ENCODE measurements at regions not wholly inside any gene's neighbourhood (a gene's known extent, or its start where the extent isn't known, plus 50 kb on each side); places are given as distances from the start of the nearest gene placed in this dataset.

DNA sequence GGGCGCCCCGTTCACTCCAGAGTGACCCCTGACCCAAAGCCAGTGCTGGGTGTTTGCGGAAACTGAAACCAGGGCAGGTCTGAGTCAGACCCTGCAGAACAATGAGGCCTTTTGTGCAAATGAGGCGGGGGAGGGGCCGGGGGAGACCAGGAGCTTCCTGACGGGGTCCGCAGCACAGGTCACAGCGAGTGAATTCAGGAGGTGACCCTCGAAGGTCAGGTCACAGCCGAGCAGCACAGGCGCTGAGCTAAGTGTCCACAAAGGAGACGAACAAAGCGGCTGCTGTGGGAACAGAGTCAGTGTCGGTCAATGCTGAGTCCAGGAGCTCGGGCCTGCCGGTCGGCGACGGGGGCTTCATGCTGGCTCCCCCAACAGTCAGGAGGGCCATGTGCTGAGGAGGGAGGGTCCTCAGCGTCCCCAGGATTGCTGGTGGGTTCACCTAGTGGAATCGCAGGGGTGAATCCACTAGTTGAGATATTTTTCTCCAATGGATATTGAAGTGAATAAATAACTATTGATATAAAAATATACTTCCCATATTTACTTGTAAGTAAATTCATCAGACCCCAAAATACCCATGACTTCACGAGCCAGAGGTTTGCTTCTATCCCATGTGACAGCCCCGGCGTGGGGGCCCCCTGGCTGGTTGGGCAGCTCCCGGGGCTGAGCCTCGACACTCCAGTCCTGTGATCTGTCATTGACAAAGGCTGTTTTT, 188.4 kb upstream of the SULF2 start (continued):
- TF ChIP-seq, protein P1, sequence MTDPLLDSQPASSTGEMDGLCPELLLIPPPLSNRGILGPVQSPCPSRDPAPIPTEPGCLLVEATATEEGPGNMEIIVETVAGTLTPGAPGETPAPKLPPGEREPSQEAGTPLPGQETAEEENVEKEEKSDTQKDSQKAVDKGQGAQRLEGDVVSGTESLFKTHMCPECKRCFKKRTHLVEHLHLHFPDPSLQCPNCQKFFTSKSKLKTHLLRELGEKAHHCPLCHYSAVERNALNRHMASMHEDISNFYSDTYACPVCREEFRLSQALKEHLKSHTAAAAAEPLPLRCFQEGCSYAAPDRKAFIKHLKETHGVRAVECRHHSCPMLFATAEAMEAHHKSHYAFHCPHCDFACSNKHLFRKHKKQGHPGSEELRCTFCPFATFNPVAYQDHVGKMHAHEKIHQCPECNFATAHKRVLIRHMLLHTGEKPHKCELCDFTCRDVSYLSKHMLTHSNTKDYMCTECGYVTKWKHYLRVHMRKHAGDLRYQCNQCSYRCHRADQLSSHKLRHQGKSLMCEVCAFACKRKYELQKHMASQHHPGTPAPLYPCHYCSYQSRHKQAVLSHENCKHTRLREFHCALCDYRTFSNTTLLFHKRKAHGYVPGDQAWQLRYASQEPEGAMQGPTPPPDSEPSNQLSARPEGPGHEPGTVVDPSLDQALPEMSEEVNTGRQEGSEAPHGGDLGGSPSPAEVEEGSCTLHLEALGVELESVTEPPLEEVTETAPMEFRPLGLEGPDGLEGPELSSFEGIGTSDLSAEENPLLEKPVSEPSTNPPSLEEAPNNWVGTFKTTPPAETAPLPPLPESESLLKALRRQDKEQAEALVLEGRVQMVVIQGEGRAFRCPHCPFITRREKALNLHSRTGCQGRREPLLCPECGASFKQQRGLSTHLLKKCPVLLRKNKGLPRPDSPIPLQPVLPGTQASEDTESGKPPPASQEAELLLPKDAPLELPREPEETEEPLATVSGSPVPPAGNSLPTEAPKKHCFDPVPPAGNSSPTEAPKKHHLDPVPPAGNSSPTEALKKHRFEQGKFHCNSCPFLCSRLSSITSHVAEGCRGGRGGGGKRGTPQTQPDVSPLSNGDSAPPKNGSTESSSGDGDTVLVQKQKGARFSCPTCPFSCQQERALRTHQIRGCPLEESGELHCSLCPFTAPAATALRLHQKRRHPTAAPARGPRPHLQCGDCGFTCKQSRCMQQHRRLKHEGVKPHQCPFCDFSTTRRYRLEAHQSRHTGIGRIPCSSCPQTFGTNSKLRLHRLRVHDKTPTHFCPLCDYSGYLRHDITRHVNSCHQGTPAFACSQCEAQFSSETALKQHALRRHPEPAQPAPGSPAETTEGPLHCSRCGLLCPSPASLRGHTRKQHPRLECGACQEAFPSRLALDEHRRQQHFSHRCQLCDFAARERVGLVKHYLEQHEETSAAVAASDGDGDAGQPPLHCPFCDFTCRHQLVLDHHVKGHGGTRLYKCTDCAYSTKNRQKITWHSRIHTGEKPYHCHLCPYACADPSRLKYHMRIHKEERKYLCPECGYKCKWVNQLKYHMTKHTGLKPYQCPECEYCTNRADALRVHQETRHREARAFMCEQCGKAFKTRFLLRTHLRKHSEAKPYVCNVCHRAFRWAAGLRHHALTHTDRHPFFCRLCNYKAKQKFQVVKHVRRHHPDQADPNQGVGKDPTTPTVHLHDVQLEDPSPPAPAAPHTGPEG (CRISPR knock-in tag; IDR thresholded peaks at IDR 0.05), result peak; percentile 85
- TF ChIP-seq, protein P2, sequence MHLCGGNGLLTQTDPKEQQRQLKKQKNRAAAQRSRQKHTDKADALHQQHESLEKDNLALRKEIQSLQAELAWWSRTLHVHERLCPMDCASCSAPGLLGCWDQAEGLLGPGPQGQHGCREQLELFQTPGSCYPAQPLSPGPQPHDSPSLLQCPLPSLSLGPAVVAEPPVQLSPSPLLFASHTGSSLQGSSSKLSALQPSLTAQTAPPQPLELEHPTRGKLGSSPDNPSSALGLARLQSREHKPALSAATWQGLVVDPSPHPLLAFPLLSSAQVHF (CRISPR knock-in tag; IDR thresholded peaks at IDR 0.05), result no peak
- TF ChIP-seq ZNF766 (CRISPR knock-in tag; IDR thresholded peaks at IDR 0.05; ENCODE audit: borderline replicate concordance) (no peak), POLR2AphosphoS5 (IDR thresholded peaks at IDR 0.05; ENCODE audit: low read depth, low read length) (no peak), CREB1 (IDR thresholded peaks at IDR 0.05) (peak; percentile 38; the same call in 1 of the 2 replicates), CREB1 (CRISPR knock-in tag; IDR thresholded peaks at IDR 0.05) (no peak), ZNF205 (CRISPR knock-in tag; IDR thresholded peaks at IDR 0.05) (peak; percentile 78; the same call in 1 of the 2 replicates), POLR2A (IDR thresholded peaks at IDR 0.05; ENCODE audit: insufficient read depth in 1 of 2, low read depth in 2 of 2, low read length in 2 of 2) (peak; percentile 58 to 59), SIN3B (IDR thresholded peaks at IDR 0.05; ENCODE audit: low read length) (no peak), HOXA3 (CRISPR knock-in tag; IDR thresholded peaks at IDR 0.05) (peak; percentile 85), CEBPG (CRISPR knock-in tag; IDR thresholded peaks at IDR 0.05) (peak; percentile 24; the same call in 1 of the 2 replicates), JUNB (CRISPR knock-in tag; IDR thresholded peaks at IDR 0.05; ENCODE audit: borderline replicate concordance) (peak; percentile 92), KMT2B (CRISPR knock-in tag; IDR thresholded peaks at IDR 0.05) (peak; percentile 55; the same call in 1 of the 2 replicates), YEATS4 (CRISPR knock-in tag; IDR thresholded peaks at IDR 0.05; ENCODE audit: borderline replicate concordance) (peak; percentile 88)
- TF ChIP-seq, protein P3, sequence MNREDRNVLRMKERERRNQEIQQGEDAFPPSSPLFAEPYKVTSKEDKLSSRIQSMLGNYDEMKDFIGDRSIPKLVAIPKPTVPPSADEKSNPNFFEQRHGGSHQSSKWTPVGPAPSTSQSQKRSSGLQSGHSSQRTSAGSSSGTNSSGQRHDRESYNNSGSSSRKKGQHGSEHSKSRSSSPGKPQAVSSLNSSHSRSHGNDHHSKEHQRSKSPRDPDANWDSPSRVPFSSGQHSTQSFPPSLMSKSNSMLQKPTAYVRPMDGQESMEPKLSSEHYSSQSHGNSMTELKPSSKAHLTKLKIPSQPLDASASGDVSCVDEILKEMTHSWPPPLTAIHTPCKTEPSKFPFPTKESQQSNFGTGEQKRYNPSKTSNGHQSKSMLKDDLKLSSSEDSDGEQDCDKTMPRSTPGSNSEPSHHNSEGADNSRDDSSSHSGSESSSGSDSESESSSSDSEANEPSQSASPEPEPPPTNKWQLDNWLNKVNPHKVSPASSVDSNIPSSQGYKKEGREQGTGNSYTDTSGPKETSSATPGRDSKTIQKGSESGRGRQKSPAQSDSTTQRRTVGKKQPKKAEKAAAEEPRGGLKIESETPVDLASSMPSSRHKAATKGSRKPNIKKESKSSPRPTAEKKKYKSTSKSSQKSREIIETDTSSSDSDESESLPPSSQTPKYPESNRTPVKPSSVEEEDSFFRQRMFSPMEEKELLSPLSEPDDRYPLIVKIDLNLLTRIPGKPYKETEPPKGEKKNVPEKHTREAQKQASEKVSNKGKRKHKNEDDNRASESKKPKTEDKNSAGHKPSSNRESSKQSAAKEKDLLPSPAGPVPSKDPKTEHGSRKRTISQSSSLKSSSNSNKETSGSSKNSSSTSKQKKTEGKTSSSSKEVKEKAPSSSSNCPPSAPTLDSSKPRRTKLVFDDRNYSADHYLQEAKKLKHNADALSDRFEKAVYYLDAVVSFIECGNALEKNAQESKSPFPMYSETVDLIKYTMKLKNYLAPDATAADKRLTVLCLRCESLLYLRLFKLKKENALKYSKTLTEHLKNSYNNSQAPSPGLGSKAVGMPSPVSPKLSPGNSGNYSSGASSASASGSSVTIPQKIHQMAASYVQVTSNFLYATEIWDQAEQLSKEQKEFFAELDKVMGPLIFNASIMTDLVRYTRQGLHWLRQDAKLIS (CRISPR knock-in tag; IDR thresholded peaks at IDR 0.05), result no peak
- TF ChIP-seq, protein P4, sequence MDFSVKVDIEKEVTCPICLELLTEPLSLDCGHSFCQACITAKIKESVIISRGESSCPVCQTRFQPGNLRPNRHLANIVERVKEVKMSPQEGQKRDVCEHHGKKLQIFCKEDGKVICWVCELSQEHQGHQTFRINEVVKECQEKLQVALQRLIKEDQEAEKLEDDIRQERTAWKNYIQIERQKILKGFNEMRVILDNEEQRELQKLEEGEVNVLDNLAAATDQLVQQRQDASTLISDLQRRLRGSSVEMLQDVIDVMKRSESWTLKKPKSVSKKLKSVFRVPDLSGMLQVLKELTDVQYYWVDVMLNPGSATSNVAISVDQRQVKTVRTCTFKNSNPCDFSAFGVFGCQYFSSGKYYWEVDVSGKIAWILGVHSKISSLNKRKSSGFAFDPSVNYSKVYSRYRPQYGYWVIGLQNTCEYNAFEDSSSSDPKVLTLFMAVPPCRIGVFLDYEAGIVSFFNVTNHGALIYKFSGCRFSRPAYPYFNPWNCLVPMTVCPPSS (IDR thresholded peaks at IDR 0.05), result no peak
- TF ChIP-seq, protein P5, sequence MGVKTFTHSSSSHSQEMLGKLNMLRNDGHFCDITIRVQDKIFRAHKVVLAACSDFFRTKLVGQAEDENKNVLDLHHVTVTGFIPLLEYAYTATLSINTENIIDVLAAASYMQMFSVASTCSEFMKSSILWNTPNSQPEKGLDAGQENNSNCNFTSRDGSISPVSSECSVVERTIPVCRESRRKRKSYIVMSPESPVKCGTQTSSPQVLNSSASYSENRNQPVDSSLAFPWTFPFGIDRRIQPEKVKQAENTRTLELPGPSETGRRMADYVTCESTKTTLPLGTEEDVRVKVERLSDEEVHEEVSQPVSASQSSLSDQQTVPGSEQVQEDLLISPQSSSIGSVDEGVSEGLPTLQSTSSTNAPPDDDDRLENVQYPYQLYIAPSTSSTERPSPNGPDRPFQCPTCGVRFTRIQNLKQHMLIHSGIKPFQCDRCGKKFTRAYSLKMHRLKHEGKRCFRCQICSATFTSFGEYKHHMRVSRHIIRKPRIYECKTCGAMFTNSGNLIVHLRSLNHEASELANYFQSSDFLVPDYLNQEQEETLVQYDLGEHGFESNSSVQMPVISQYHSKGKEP (CRISPR knock-in tag; IDR thresholded peaks at IDR 0.05), result no peak
